DND-41 (cell line): ENCODE measurements at regions not wholly inside any gene's neighbourhood (a gene's known extent, or its start where the extent isn't known, plus 50 kb on each side); places are given as distances from the start of the nearest gene placed in this dataset.

ENCODE experiments used
- ATAC-seq: fragments of 200-7000 bp; cut with Tn5 transposase; 3 replicates; pipeline ENCODE4 v1.9.1; 2021; ENCODE audit warnings: low read depth; ENCODE audit not compliant: insufficient read depth
- DNase-seq: peaks from one replicate; pipeline ENCODE4 v3.0.0-alpha.2; 2020
- H2AFZ ChIP-seq: 2 replicates; pipeline ENCODE4 v1.6.0; 2012; ENCODE audit warnings: low read depth, low read length
- H3K27ac ChIP-seq: 2 replicates; pipeline ENCODE4 v1.5.1; 2012; ENCODE audit warnings: low read length, inconsistent platforms
- H3K27me3 ChIP-seq: fragments of 200-600 bp; sonication (generic); 2 replicates; pipeline ENCODE4 v1.6.0; 2012; ENCODE audit warnings: low read length, mild to moderate bottlenecking, inconsistent platforms; ENCODE audit not compliant: insufficient read depth, poor library complexity
- H3K36me3 ChIP-seq: 2 replicates; pipeline ENCODE4 v1.5.1; 2012; ENCODE audit warnings: low read length, inconsistent platforms; ENCODE audit not compliant: insufficient read depth
- H3K4me1 ChIP-seq: 2 replicates; pipeline ENCODE4 v1.5.1; 2012; ENCODE audit warnings: mild to moderate bottlenecking, low read length; ENCODE audit not compliant: insufficient read depth
- H3K4me2 ChIP-seq: 2 replicates; pipeline ENCODE4 v1.6.0; 2012; ENCODE audit warnings: mild to moderate bottlenecking, moderate library complexity, low read length, inconsistent platforms; ENCODE audit not compliant: insufficient read depth
- H3K4me3 ChIP-seq, 2 experiments: fragments of 200-600 bp in 1 of 2; shearing (Covaris generic) in 1 of 2; 2 replicates each; pipeline ENCODE4 v1.5.1; 2012 to 2016; ENCODE audit warnings: inconsistent platforms in 2 of 2, low read length in 2 of 2, mild to moderate bottlenecking in 2 of 2, low read depth in 1 of 2, moderate library complexity in 1 of 2
- H3K79me2 ChIP-seq: 2 replicates; pipeline ENCODE4 v1.6.0; 2012; ENCODE audit warnings: low read length, inconsistent platforms; ENCODE audit not compliant: insufficient read depth
- H3K9ac ChIP-seq: 2 replicates; pipeline ENCODE4 v1.6.0; 2012; ENCODE audit warnings: low read depth, mild to moderate bottlenecking, inconsistent platforms, low read length, moderate library complexity
- H3K9me3 ChIP-seq: 2 replicates; pipeline ENCODE4 v1.5.1; 2012; ENCODE audit warnings: low read length, moderate library complexity, mild to moderate bottlenecking, inconsistent platforms; ENCODE audit not compliant: insufficient read depth, severe bottlenecking
- H4K20me1 ChIP-seq: 2 replicates; pipeline ENCODE4 v1.6.0; 2012; ENCODE audit warnings: low read length; ENCODE audit not compliant: insufficient read depth
- CTCF ChIP-seq: IDR thresholded peaks from 2 replicates; pipeline ENCODE4 v1.5.1; 2012; ENCODE audit warnings: borderline replicate concordance, low read length, moderate library complexity, mild to moderate bottlenecking; ENCODE audit not compliant: poor library complexity, severe bottlenecking; ENCODE audit errors: extremely low read depth
- EZH2 ChIP-seq: IDR thresholded peaks from 3 replicates; pipeline ENCODE4 v1.6.1; 2012; ENCODE audit warnings: borderline replicate concordance, low read depth, mild to moderate bottlenecking, moderate library complexity, low read length, inconsistent platforms; ENCODE audit not compliant: severe bottlenecking

GRCh38 chr9:18184401-18184800 is 289.6 kb upstream of the ADAMTSL1 start:
- TF ChIP-seq CTCF, result no peak
- H3K4me3 ChIP-seq, result no peak overlapping the region
- no peaks in the 10 kb centered on the region for H3K27me3 ChIP-seq
- H2AFZ ChIP-seq, result no peak overlapping the region
- H3K79me2 ChIP-seq, result no peaks in the 10 kb centered on the region
- no peaks in the 10 kb centered on the region for H4K20me1 ChIP-seq
- no peak overlapping the region for H3K4me2 ChIP-seq
- DNase-seq (no peak), ATAC-seq (no peak)
- no peak overlapping the region for H3K9ac ChIP-seq
- no peaks in the 10 kb centered on the region for H3K36me3 ChIP-seq
- no peaks in the 10 kb centered on the region for H3K4me1 ChIP-seq
- no peak overlapping the region for H3K27ac ChIP-seq
- H3K9me3 ChIP-seq, result no peaks in the 10 kb centered on the region

DNA sequence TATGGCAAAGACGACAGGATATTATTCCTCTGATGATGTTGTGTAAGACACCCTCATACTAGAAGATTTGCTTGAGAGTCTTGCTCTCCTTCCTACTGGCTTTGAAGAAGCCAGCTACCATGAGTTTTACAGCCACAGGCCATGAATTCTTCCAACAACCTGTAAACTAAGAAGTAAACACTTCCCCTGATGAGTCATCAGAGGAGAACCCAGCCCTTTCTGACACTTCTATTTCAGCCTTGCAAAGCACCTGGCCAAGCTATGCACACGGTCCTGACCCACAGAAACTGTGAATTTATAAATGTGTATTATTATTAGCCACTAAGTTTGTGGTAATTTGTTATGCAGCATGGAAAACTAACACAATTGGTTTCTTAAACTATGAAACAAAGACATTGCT is 288.8 kb upstream of the ADAMTSL1 start:
- Histone ChIP-seq H3K4me1 (no peaks in the 10 kb centered on the region), H3K4me3 (no peak overlapping the region), H3K9me3 (no peaks in the 10 kb centered on the region), H2AFZ (no peak overlapping the region), H3K27me3 (no peaks in the 10 kb centered on the region), H3K79me2 (no peaks in the 10 kb centered on the region), H3K4me2 (no peak overlapping the region), H3K36me3 (no peaks in the 10 kb centered on the region), H4K20me1 (no peaks in the 10 kb centered on the region), H3K27ac (no peak overlapping the region), H3K9ac (no peak overlapping the region)
- TF ChIP-seq EZH2 (no peak), CTCF (no peak)
- DNase-seq (no peak), ATAC-seq (no peak)

DNA sequence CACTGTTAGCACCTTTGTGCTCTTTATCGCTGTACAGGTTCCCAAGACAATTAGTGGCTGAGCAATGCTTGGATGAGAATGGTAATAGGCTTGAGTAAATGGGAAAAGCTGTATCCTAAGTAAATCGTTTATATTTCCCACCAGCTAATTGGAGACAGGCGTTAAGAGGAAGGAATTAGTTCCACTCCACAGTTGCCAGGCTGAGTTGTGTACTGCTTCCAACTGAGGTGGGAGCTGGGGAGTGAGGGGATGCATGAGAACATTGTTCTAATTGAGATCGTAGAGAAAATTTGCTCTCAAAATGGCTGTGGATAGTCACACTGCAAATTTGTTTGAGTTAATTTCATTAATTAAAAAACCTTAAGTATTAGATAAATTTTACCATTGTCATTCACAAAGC is 285.0 kb upstream of the ADAMTSL1 start:
- no peak overlapping the region for H3K4me3 ChIP-seq
- no peak for TF ChIP-seq EZH2
- TF ChIP-seq CTCF, result no peak
- H4K20me1 ChIP-seq, result no peaks in the 10 kb centered on the region
- no peaks in the 10 kb centered on the region for H3K9me3 ChIP-seq
- no peak overlapping the region for H3K27ac ChIP-seq
- no peak for DNase-seq
- H3K36me3 ChIP-seq, result no peaks in the 10 kb centered on the region
- ATAC-seq, result no peak
- H3K4me1 ChIP-seq, result no peaks in the 10 kb centered on the region
- H3K4me2 ChIP-seq, result no peak overlapping the region
- H3K27me3 ChIP-seq, result no peaks in the 10 kb centered on the region
- no peak overlapping the region for H2AFZ ChIP-seq
- no peaks in the 10 kb centered on the region for H3K79me2 ChIP-seq
- H3K9ac ChIP-seq, result no peak overlapping the region

DNA sequence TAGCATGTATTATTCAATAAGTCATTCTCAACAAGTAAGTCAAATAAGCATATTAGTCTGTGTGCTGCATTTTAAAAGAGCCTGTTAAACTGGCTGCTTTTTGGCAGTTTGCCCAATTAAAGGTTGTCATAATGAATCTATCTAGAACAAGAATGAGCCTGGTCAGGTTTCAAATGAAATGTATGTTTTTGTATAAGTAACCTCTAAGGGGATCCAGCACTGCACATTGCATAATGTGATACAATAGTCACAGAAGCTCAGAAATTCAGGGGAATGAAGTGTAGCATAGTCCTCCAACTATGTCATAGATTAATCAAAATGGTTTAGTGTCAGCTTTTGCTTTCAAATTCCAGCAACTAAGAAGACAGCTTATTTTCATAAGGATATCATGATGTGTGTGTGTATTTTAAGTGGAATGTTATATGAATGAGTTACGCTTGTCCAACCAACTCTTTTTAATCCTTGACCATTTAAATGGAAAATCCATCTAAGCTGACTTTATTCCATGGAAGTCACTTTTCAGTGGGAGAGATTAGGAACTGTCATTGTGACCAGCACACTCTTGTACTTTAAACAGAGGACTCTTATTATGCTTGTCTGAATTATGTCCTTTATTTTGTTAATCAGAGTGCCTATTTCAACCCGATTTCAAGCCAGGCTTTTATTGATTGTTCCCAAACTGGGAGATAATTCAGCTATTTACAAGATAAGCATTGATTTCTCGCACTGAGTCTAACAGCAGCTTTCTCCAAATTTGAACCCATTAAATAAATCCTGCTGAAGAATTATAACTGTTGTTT is 283.9 kb upstream of the ADAMTSL1 start:
- TF ChIP-seq EZH2 (no peak), CTCF (no peak)
- Histone ChIP-seq H3K4me3 (no peak overlapping the region), H3K27ac (no peak overlapping the region), H3K27me3 (no peaks in the 10 kb centered on the region), H2AFZ (no peak overlapping the region), H3K4me1 (no peaks in the 10 kb centered on the region), H3K4me2 (no peak overlapping the region), H4K20me1 (no peaks in the 10 kb centered on the region), H3K9ac (no peak overlapping the region), H3K36me3 (no peaks in the 10 kb centered on the region), H3K9me3 (no peaks in the 10 kb centered on the region), H3K79me2 (no peaks in the 10 kb centered on the region)
- ATAC-seq (no peak), DNase-seq (no peak)
